ENCODE measurements at regions not wholly inside any gene's neighbourhood (a gene's known extent, or its start where the extent isn't known, plus 50 kb on each side); places are given as distances from the start of the nearest gene placed in this dataset.

- no peak overlapping the region for H3K4me3 Mint-ChIP-seq
- no peaks in the 10 kb centered on the region for H3K36me3 Mint-ChIP-seq (ENCODE audit: low read depth)
- H3K9me3 Mint-ChIP-seq = no peaks in the 10 kb centered on the region
- intact Hi-C loops (cut with micrococcal nuclease) = no loop called here
- peaks cover 46% of the 10 kb centered on the region for H3K4me1 Mint-ChIP-seq (ENCODE audit: low read depth)
- DNase-seq (ENCODE audit: low spot score) = no peak
- H3K27me3 Mint-ChIP-seq (ENCODE audit: insufficient read depth) = peaks cover 2% of the 10 kb centered on the region
- no peak overlapping the region for H3K27ac Mint-ChIP-seq
These were observed 389.1 kb downstream of the ETS1 start for GRCh38 chr11:128198216-128198772.

GRCh38 chr11:128196235-128196634, 391.1 kb downstream of the ETS1 start:
- H3K36me3 Mint-ChIP-seq (ENCODE audit: low read depth) = no peaks in the 10 kb centered on the region
- no peaks in the 10 kb centered on the region for H3K9me3 Mint-ChIP-seq
- intact Hi-C loops (cut with micrococcal nuclease) = no loop called here
- no peak for DNase-seq (ENCODE audit: low spot score)
- no peak overlapping the region for H3K4me3 Mint-ChIP-seq
- H3K27me3 Mint-ChIP-seq (ENCODE audit: insufficient read depth) = peaks cover 2% of the 10 kb centered on the region
- H3K4me1 Mint-ChIP-seq (ENCODE audit: low read depth) = peaks cover 42% of the 10 kb centered on the region
- no peak overlapping the region for H3K27ac Mint-ChIP-seq

GRCh38 chr11:128195756-128196155, 391.6 kb downstream of the ETS1 start:
- Mint-ChIP-seq H3K4me3 (no peak overlapping the region), H3K36me3 (ENCODE audit: low read depth) (no peaks in the 10 kb centered on the region), H3K27me3 (ENCODE audit: insufficient read depth) (peaks cover 2% of the 10 kb centered on the region), H3K4me1 (ENCODE audit: low read depth) (peaks cover 42% of the 10 kb centered on the region), H3K27ac (peak overlapping the region; percentile 53), H3K9me3 (no peaks in the 10 kb centered on the region)
- intact Hi-C loops (cut with micrococcal nuclease) = loop anchor here (1.0 kb wide), 3 partner anchors 32 to 156 kb away; no protein-coding TSS in a partner anchor
- DNase-seq (ENCODE audit: low spot score) = no peak

GRCh38 chr11:128195057-128195751, 392.2 kb downstream of the ETS1 start:
- intact Hi-C loops (cut with micrococcal nuclease) = loop anchor here (1.0 kb wide), 3 partner anchors 32 to 156 kb away; no protein-coding TSS in a partner anchor
- Mint-ChIP-seq H3K27me3 (ENCODE audit: insufficient read depth) (peaks cover 2% of the 10 kb centered on the region), H3K4me1 (ENCODE audit: low read depth) (peaks cover 47% of the 10 kb centered on the region), H3K9me3 (no peaks in the 10 kb centered on the region), H3K4me3 (no peak overlapping the region), H3K36me3 (ENCODE audit: low read depth) (no peaks in the 10 kb centered on the region), H3K27ac (peak overlapping the region; percentile 60)
- peak; percentile 42 for DNase-seq (ENCODE audit: low spot score)

GRCh38 chr11:128194216-128194615, 393.1 kb downstream of the ETS1 start:
- Mint-ChIP-seq H3K9me3 (no peaks in the 10 kb centered on the region), H3K27ac (no peak overlapping the region), H3K4me3 (no peak overlapping the region), H3K27me3 (ENCODE audit: insufficient read depth) (peaks cover 2% of the 10 kb centered on the region), H3K36me3 (ENCODE audit: low read depth) (no peaks in the 10 kb centered on the region), H3K4me1 (ENCODE audit: low read depth) (peaks cover 52% of the 10 kb centered on the region)
- DNase-seq (ENCODE audit: low spot score) = no peak
- intact Hi-C loops (cut with micrococcal nuclease) = no loop called here

GRCh38 chr11:128193615-128194014, 393.7 kb downstream of the ETS1 start:
- H3K4me3 Mint-ChIP-seq = no peak overlapping the region
- H3K36me3 Mint-ChIP-seq (ENCODE audit: low read depth) = no peaks in the 10 kb centered on the region
- intact Hi-C loops (cut with micrococcal nuclease) = loop anchor here (1.0 kb wide), 1 partner anchor 21 kb away; no protein-coding TSS in a partner anchor
- H3K27ac Mint-ChIP-seq = peak overlapping the region; percentile 42
- no peaks in the 10 kb centered on the region for H3K9me3 Mint-ChIP-seq
- peaks cover 52% of the 10 kb centered on the region for H3K4me1 Mint-ChIP-seq (ENCODE audit: low read depth)
- no peak for DNase-seq (ENCODE audit: low spot score)
- peaks cover 2% of the 10 kb centered on the region for H3K27me3 Mint-ChIP-seq (ENCODE audit: insufficient read depth)

GRCh38 chr11:128190312-128190711, 397.0 kb downstream of the ETS1 start:
- peaks cover 1% of the 10 kb centered on the region for H3K36me3 Mint-ChIP-seq (ENCODE audit: low read depth)
- no peak for DNase-seq (ENCODE audit: low spot score)
- H3K4me1 Mint-ChIP-seq (ENCODE audit: low read depth) = peaks cover 38% of the 10 kb centered on the region
- intact Hi-C loops (cut with micrococcal nuclease) = no loop called here
- peaks cover 2% of the 10 kb centered on the region for H3K27me3 Mint-ChIP-seq (ENCODE audit: insufficient read depth)
- H3K9me3 Mint-ChIP-seq = peaks cover 14% of the 10 kb centered on the region
- H3K27ac Mint-ChIP-seq = no peak overlapping the region
- no peak overlapping the region for H3K4me3 Mint-ChIP-seq

GRCh38 chr11:128189823-128190222, 397.5 kb downstream of the ETS1 start:
- Mint-ChIP-seq H3K36me3 (ENCODE audit: low read depth) (peaks cover 5% of the 10 kb centered on the region), H3K27ac (no peak overlapping the region), H3K9me3 (peaks cover 19% of the 10 kb centered on the region), H3K4me3 (no peak overlapping the region), H3K27me3 (ENCODE audit: insufficient read depth) (no peaks in the 10 kb centered on the region), H3K4me1 (ENCODE audit: low read depth) (peaks cover 33% of the 10 kb centered on the region)
- DNase-seq (ENCODE audit: low spot score) = no peak
- intact Hi-C loops (cut with micrococcal nuclease) = no loop called here

- intact Hi-C loops (cut with micrococcal nuclease) = no loop called here
- DNase-seq (ENCODE audit: low spot score) = no peak
- H3K36me3 Mint-ChIP-seq (ENCODE audit: low read depth) = peaks cover 7% of the 10 kb centered on the region
- H3K4me3 Mint-ChIP-seq = no peak overlapping the region
- no peak overlapping the region for H3K27ac Mint-ChIP-seq
- peaks cover 30% of the 10 kb centered on the region for H3K9me3 Mint-ChIP-seq
- peaks cover 22% of the 10 kb centered on the region for H3K4me1 Mint-ChIP-seq (ENCODE audit: low read depth)
- H3K27me3 Mint-ChIP-seq (ENCODE audit: insufficient read depth) = no peaks in the 10 kb centered on the region
These were observed 398.9 kb downstream of the ETS1 start for GRCh38 chr11:128188346-128189004.

GRCh38 chr11:128187835-128188234, 399.5 kb downstream of the ETS1 start:
- Mint-ChIP-seq H3K4me1 (ENCODE audit: low read depth) (peaks cover 26% of the 10 kb centered on the region), H3K4me3 (no peak overlapping the region), H3K9me3 (peaks cover 30% of the 10 kb centered on the region), H3K27ac (no peak overlapping the region), H3K36me3 (ENCODE audit: low read depth) (peaks cover 7% of the 10 kb centered on the region), H3K27me3 (ENCODE audit: insufficient read depth) (no peaks in the 10 kb centered on the region)
- no peak for DNase-seq (ENCODE audit: low spot score)
- intact Hi-C loops (cut with micrococcal nuclease) = no loop called here

- H3K36me3 Mint-ChIP-seq (ENCODE audit: low read depth) = peaks cover 7% of the 10 kb centered on the region
- H3K4me3 Mint-ChIP-seq = no peak overlapping the region
- intact Hi-C loops (cut with micrococcal nuclease) = no loop called here
- H3K4me1 Mint-ChIP-seq (ENCODE audit: low read depth) = peaks cover 31% of the 10 kb centered on the region
- no peak for DNase-seq (ENCODE audit: low spot score)
- no peaks in the 10 kb centered on the region for H3K27me3 Mint-ChIP-seq (ENCODE audit: insufficient read depth)
- no peak overlapping the region for H3K27ac Mint-ChIP-seq
- H3K9me3 Mint-ChIP-seq = peaks cover 30% of the 10 kb centered on the region
These were observed 400.0 kb downstream of the ETS1 start for GRCh38 chr11:128187377-128187776.

- no peak for DNase-seq (ENCODE audit: low spot score)
- Mint-ChIP-seq H3K27me3 (ENCODE audit: insufficient read depth) (no peaks in the 10 kb centered on the region), H3K4me3 (no peak overlapping the region), H3K4me1 (ENCODE audit: low read depth) (peaks cover 35% of the 10 kb centered on the region), H3K9me3 (peaks cover 30% of the 10 kb centered on the region), H3K36me3 (ENCODE audit: low read depth) (peaks cover 7% of the 10 kb centered on the region), H3K27ac (no peak overlapping the region)
- intact Hi-C loops (cut with micrococcal nuclease) = no loop called here
These were observed 402.4 kb downstream of the ETS1 start for GRCh38 chr11:128184981-128185380.

- Mint-ChIP-seq H3K36me3 (ENCODE audit: low read depth) (peaks cover 10% of the 10 kb centered on the region), H3K27ac (peak overlapping the region; percentile 51), H3K27me3 (ENCODE audit: insufficient read depth) (no peaks in the 10 kb centered on the region), H3K4me3 (no peak overlapping the region), H3K9me3 (peaks cover 30% of the 10 kb centered on the region), H3K4me1 (ENCODE audit: low read depth) (peaks cover 45% of the 10 kb centered on the region)
- intact Hi-C loops (cut with micrococcal nuclease) = loop anchor here (1.0 to 2.0 kb wide), 2 partner anchors 43 to 106 kb away; no protein-coding TSS in a partner anchor
- no peak for DNase-seq (ENCODE audit: low spot score)
These were observed 404.5 kb downstream of the ETS1 start for GRCh38 chr11:128182844-128183243.

Measured in activated T-helper 1 cell treated with anti-CD3 and anti-CD28 coated beads, Interleukin-12 subunit alpha, Interleukin-12 subunit beta, Interleukin-2, Interleukin-4 antibody, amounts not matched to agents 30 ng/mL and 10 ng/mL and 1 ng/mL, durations not matched to agents 14 hours and 24 hours and 36 hours (primary cell).